ENCODE measurements at regions not wholly inside any gene's neighbourhood (a gene's known extent, or its start where the extent isn't known, plus 50 kb on each side); places are given as distances from the start of the nearest gene placed in this dataset.
"Not testable (repeated sequence)": the region's sequence is repeated elsewhere in the genome, so short reads cannot be mapped to it uniquely, and the experiment has no call there.

- no peak for DNase-seq (ENCODE audit: low read depth in 4 of 4, low spot score in 2 of 4)
Measured at GRCh38 chr6:149233056-149233715, 84.3 kb upstream of the TAB2 start.

GRCh38 chr6:149234051-149234962 lies 83.2 kb upstream of the TAB2 start:
- DNase-seq (ENCODE audit: low read depth in 4 of 4, low spot score in 2 of 4): no peak

- DNase-seq (ENCODE audit: low read depth in 4 of 4, low spot score in 2 of 4): peak in 1 of 4 donors; percentile 39
Measured at GRCh38 chr6:149235130-149235561, 82.4 kb upstream of the TAB2 start.

GRCh38 chr6:149236589-149236988 lies 80.9 kb upstream of the TAB2 start:
- DNase-seq (ENCODE audit: low read depth in 4 of 4, low spot score in 2 of 4): no peak

GRCh38 chr6:149237464-149237863 lies 80.0 kb upstream of the TAB2 start:
- DNase-seq (ENCODE audit: low read depth in 4 of 4, low spot score in 2 of 4): no peak

- no peak for DNase-seq (ENCODE audit: low read depth in 4 of 4, low spot score in 2 of 4)
Measured at GRCh38 chr6:149239573-149240209, 77.8 kb upstream of the TAB2 start.

GRCh38 chr6:149242883-149243282 lies 74.6 kb upstream of the TAB2 start:
- no peak for DNase-seq (ENCODE audit: low read depth in 4 of 4, low spot score in 2 of 4)

GRCh38 chr6:149244105-149244504 lies 73.4 kb upstream of the TAB2 start:
- no peak for DNase-seq (ENCODE audit: low read depth in 4 of 4, low spot score in 2 of 4)

- DNase-seq (ENCODE audit: low read depth in 4 of 4, low spot score in 2 of 4): no peak
Measured at GRCh38 chr6:149246691-149247384, 70.7 kb upstream of the TAB2 start.

GRCh38 chr6:149247385-149247763 lies 70.1 kb upstream of the TAB2 start:
- no peak for DNase-seq (ENCODE audit: low read depth in 4 of 4, low spot score in 2 of 4)

- DNase-seq (ENCODE audit: low read depth in 4 of 4, low spot score in 2 of 4): not testable (repeated sequence)
Measured at GRCh38 chr6:149248263-149248662, 69.2 kb upstream of the TAB2 start.

GRCh38 chr6:149248693-149249369 lies 68.7 kb upstream of the TAB2 start:
- no peak for DNase-seq (ENCODE audit: low read depth in 4 of 4, low spot score in 2 of 4)

- DNase-seq (ENCODE audit: low read depth in 4 of 4, low spot score in 2 of 4): no peak
Measured at GRCh38 chr6:149249370-149250357, 67.8 kb upstream of the TAB2 start.

- DNase-seq (ENCODE audit: low read depth in 4 of 4, low spot score in 2 of 4): no peak
Measured at GRCh38 chr6:149250951-149251350, 66.6 kb upstream of the TAB2 start.

- DNase-seq (ENCODE audit: low read depth in 4 of 4, low spot score in 2 of 4): no peak
Measured at GRCh38 chr6:149252622-149253021, 64.9 kb upstream of the TAB2 start.

- no peak for DNase-seq (ENCODE audit: low read depth in 4 of 4, low spot score in 2 of 4)
Measured at GRCh38 chr6:149254253-149254652, 63.3 kb upstream of the TAB2 start.

- DNase-seq (ENCODE audit: low read depth in 4 of 4, low spot score in 2 of 4): no peak
Measured at GRCh38 chr6:149259753-149260152, 57.8 kb upstream of the TAB2 start.

- no peak for DNase-seq (ENCODE audit: low read depth in 4 of 4, low spot score in 2 of 4)
Measured at GRCh38 chr6:149260214-149260874, 57.2 kb upstream of the TAB2 start.

Measured in left renal cortex interstitium (tissue), 4 donors.